ENCODE measurements at regions not wholly inside any gene's neighbourhood (a gene's known extent, or its start where the extent isn't known, plus 50 kb on each side); places are given as distances from the start of the nearest gene placed in this dataset.

- TF ChIP-seq POLR2A (IDR thresholded peaks at IDR 0.05) (no peak), EP300 (IDR thresholded peaks at IDR 0.05) (no peak), POLR2AphosphoS5 (IDR thresholded peaks at IDR 0.05) (no peak)
- TF ChIP-seq, protein P1, sequence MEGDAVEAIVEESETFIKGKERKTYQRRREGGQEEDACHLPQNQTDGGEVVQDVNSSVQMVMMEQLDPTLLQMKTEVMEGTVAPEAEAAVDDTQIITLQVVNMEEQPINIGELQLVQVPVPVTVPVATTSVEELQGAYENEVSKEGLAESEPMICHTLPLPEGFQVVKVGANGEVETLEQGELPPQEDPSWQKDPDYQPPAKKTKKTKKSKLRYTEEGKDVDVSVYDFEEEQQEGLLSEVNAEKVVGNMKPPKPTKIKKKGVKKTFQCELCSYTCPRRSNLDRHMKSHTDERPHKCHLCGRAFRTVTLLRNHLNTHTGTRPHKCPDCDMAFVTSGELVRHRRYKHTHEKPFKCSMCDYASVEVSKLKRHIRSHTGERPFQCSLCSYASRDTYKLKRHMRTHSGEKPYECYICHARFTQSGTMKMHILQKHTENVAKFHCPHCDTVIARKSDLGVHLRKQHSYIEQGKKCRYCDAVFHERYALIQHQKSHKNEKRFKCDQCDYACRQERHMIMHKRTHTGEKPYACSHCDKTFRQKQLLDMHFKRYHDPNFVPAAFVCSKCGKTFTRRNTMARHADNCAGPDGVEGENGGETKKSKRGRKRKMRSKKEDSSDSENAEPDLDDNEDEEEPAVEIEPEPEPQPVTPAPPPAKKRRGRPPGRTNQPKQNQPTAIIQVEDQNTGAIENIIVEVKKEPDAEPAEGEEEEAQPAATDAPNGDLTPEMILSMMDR (IDR thresholded peaks at IDR 0.05): no peak
Observed at GRCh38 chr2:133991606-133992168, 262.2 kb upstream of the MGAT5 start.

Data from gastroesophageal sphincter (tissue), 3 donors.